Fibroblast of villous mesenchyme (primary cell): ENCODE measurements at regions not wholly inside any gene's neighbourhood (a gene's known extent, or its start where the extent isn't known, plus 50 kb on each side); places are given as distances from the start of the nearest gene placed in this dataset.
"Not testable (repeated sequence)": the region's sequence is repeated elsewhere in the genome, so short reads cannot be mapped to it uniquely, and the experiment has no call there.

Experiments
- DNase-seq: peaks from one replicate; pipeline ENCODE4 v3.0.0-alpha.2; 2010; ENCODE audit warnings: low read depth
- H3K4me3 ChIP-seq: 2 replicates; pipeline ENCODE4 v1.5.1; 2011; ENCODE audit warnings: low read depth, mild to moderate bottlenecking, low read length
- CTCF ChIP-seq: IDR thresholded peaks from 2 replicates; pipeline ENCODE4 v1.5.1; 2012; ENCODE audit warnings: low read depth, mild to moderate bottlenecking, low read length; ENCODE audit not compliant: insufficient read depth

GRCh38 chr4:66404141-66404540 is 733.9 kb upstream of the EPHA5 start:
- no peak overlapping the region for H3K4me3 ChIP-seq
- no peak for TF ChIP-seq CTCF
- DNase-seq, result no peak

GRCh38 chr4:66376921-66377320 is 706.6 kb upstream of the EPHA5 start:
- no peak overlapping the region for H3K4me3 ChIP-seq
- TF ChIP-seq CTCF, result no peak
- DNase-seq, result no peak

GRCh38 chr4:66376396-66376795 is 706.1 kb upstream of the EPHA5 start:
- no peak for DNase-seq
- no peak overlapping the region for H3K4me3 ChIP-seq
- no peak for TF ChIP-seq CTCF

- no peak overlapping the region for H3K4me3 ChIP-seq
- TF ChIP-seq CTCF, result no peak
- no peak for DNase-seq
Observed at GRCh38 chr4:66373268-66373667, 703.0 kb upstream of the EPHA5 start.

- no peak for DNase-seq
- H3K4me3 ChIP-seq, result no peak overlapping the region
- no peak for TF ChIP-seq CTCF
Observed at GRCh38 chr4:66372706-66373105, 702.4 kb upstream of the EPHA5 start.

- no peak for TF ChIP-seq CTCF
- no peak for DNase-seq
- no peak overlapping the region for H3K4me3 ChIP-seq
Observed at GRCh38 chr4:66367043-66367660, 696.9 kb upstream of the EPHA5 start.

- DNase-seq, H3K4me3 ChIP-seq: not testable (repeated sequence)
Observed at GRCh38 chr4:66360395-66360794, 690.1 kb upstream of the EPHA5 start.
